ENCODE measurements at regions not wholly inside any gene's neighbourhood (a gene's known extent, or its start where the extent isn't known, plus 50 kb on each side); places are given as distances from the start of the nearest gene placed in this dataset.

GRCh38 chr4:144450526-144450925 is 195.4 kb upstream of the HHIP start:
- TF ChIP-seq CTCF (IDR thresholded peaks at IDR 0.05) = no peak
- no peak for TF ChIP-seq POLR2A (IDR thresholded peaks at IDR 0.05)
